ENCODE measurements at regions not wholly inside any gene's neighbourhood (a gene's known extent, or its start where the extent isn't known, plus 50 kb on each side); places are given as distances from the start of the nearest gene placed in this dataset.
"Not testable (repeated sequence)": the region's sequence is repeated elsewhere in the genome, so short reads cannot be mapped to it uniquely, and the experiment has no call there.

DNA sequence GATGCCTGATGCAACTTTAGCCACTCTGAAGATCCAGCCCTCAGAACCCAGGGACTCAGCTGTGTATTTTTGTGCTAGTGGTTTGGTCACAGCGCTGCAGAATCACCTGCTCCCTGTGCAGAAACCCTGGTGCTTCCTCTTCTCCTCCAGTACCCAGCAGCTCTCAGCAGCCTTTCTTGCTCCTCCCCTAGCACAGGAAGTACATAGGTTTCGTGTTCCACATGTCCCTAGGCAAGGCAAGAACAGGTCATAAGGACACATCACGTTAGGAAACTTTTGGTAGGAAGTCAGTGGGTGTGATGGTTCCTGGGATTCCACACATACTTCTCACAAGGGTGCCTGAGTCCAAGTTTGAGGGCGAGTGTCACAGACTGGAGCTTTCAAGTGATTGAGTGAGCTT is 167.9 kb upstream of the PRSS1 start:
- Histone ChIP-seq H2AFZ (ENCODE audit: low read depth, low read length, poor library complexity, severe bottlenecking) (no peak overlapping the region), H3K4me3 (replicated peaks in 1 of 2; ENCODE audit: low read depth in 1 of 2, low read length in 2 of 2) (no peak overlapping the region), H3K9ac (ENCODE audit: low read length) (no peak overlapping the region), H3K36me3 (ENCODE audit: control insufficient read depth in 1 of 2, insufficient read depth in 2 of 2, low read length in 2 of 2) (no peaks in the 10 kb centered on the region), H3K9me2 (ENCODE audit: insufficient read depth) (no peaks in the 10 kb centered on the region), H3K4me1 (ENCODE audit: control insufficient read depth in 1 of 2, insufficient read depth in 2 of 2, low read length in 2 of 2) (peaks cover 0 to 25% of the 10 kb centered on the region in 2 experiments; a peak in 3 of 4 replicates), H3K9me3 (ENCODE audit: control insufficient read depth in 1 of 2, insufficient read depth in 1 of 2, low read depth in 1 of 2, low read length in 2 of 2) (no peaks in the 10 kb centered on the region), H3K4me2 (ENCODE audit: low read length) (peak overlapping the region; percentile 12; the same call in 1 of the 2 replicates), H4K20me1 (ENCODE audit: insufficient read depth) (no peaks in the 10 kb centered on the region), H3K27ac (ENCODE audit: low read depth, low read length) (no peak overlapping the region), H3K27me3 (ENCODE audit: insufficient read depth, low read length) (no peaks in the 10 kb centered on the region), H3K79me2 (ENCODE audit: insufficient read depth, low read length) (no peaks in the 10 kb centered on the region)
- TF ChIP-seq CBX3 (IDR thresholded peaks at IDR 0.05; ENCODE audit: low read depth) (no peak), FOSL1 (IDR thresholded peaks at IDR 0.05; ENCODE audit: low read depth) (no peak), POLR2AphosphoS5 (IDR thresholded peaks at IDR 0.05; ENCODE audit: low read depth, low read length) (no peak), POLR2A (IDR thresholded peaks at IDR 0.05; ENCODE audit: borderline replicate concordance, extremely low read depth, insufficient read depth, insufficient read length) (no peak), YY1 (IDR thresholded peaks at IDR 0.05; ENCODE audit: extremely low read depth, insufficient replicate concordance, low read depth, low read length) (no peak), EZH2phosphoT487 (IDR thresholded peaks at IDR 0.05; ENCODE audit: borderline replicate concordance) (no peak), ZFX (IDR thresholded peaks at IDR 0.05) (no peak), JUND (IDR thresholded peaks at IDR 0.05) (no peak), EGR1 (IDR thresholded peaks at IDR 0.05; ENCODE audit: low read depth) (no peak), TCF7L2 (IDR thresholded peaks at IDR 0.05; ENCODE audit: borderline replicate concordance, extremely low read depth, insufficient read depth, insufficient read length) (no peak)
- TF ChIP-seq, protein P1, sequence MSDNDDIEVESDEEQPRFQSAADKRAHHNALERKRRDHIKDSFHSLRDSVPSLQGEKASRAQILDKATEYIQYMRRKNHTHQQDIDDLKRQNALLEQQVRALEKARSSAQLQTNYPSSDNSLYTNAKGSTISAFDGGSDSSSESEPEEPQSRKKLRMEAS (IDR thresholded peaks at IDR 0.05): no peak
- no TSS peak for BruUV-seq (replicated peaks)
- intact Hi-C loops (cut with micrococcal nuclease): no loop called here
- ATAC-seq: no peak
- ChIA-PET CTCF (interaction anchor here (0.9 to 1.2 kb wide), 2 partner anchors 23 to 65 kb away, joined by 3 to 5 read pairs; no protein-coding TSS in a partner anchor), RAD21 (ENCODE audit: low non-redundant PET in 1 of 2, low total read pairs in 2 of 2, uncharacterized antibody in 2 of 2, unreplicated experiment in 2 of 2) (no interaction called here), POLR2A (no interaction called here)
- no peak for DNase-seq (ENCODE audit: low read depth, low spot score)

- ATAC-seq (no peak), DNase-seq (ENCODE audit: low read depth, low spot score) (no peak)
- Histone ChIP-seq H3K27me3 (ENCODE audit: insufficient read depth, low read length) (no peaks in the 10 kb centered on the region), H3K9ac (ENCODE audit: low read length) (no peak overlapping the region), H3K9me3 (ENCODE audit: control insufficient read depth in 1 of 2, insufficient read depth in 1 of 2, low read depth in 1 of 2, low read length in 2 of 2) (no peaks in the 10 kb centered on the region), H3K36me3 (ENCODE audit: control insufficient read depth in 1 of 2, insufficient read depth in 2 of 2, low read length in 2 of 2) (no peaks in the 10 kb centered on the region), H3K9me2 (ENCODE audit: insufficient read depth) (no peaks in the 10 kb centered on the region), H3K4me1 (ENCODE audit: control insufficient read depth in 1 of 2, insufficient read depth in 2 of 2, low read length in 2 of 2) (peaks cover 0 to 25% of the 10 kb centered on the region in 2 experiments; a peak in 3 of 4 replicates), H3K79me2 (ENCODE audit: insufficient read depth, low read length) (no peaks in the 10 kb centered on the region), H2AFZ (ENCODE audit: low read depth, low read length, poor library complexity, severe bottlenecking) (no peak overlapping the region), H3K27ac (ENCODE audit: low read depth, low read length) (no peak overlapping the region), H3K4me2 (ENCODE audit: low read length) (no peak overlapping the region), H3K4me3 (replicated peaks in 1 of 2; ENCODE audit: low read depth in 1 of 2, low read length in 2 of 2) (no peak overlapping the region), H4K20me1 (ENCODE audit: insufficient read depth) (no peaks in the 10 kb centered on the region)
- ChIA-PET CTCF (interaction anchor here (0.9 kb wide), 1 partner anchor 22 kb away, joined by 4 read pairs; no protein-coding TSS in a partner anchor), POLR2A (no interaction called here), RAD21 (ENCODE audit: low non-redundant PET in 1 of 2, low total read pairs in 2 of 2, uncharacterized antibody in 2 of 2, unreplicated experiment in 2 of 2) (no interaction called here)
- no TSS peak for BruUV-seq (replicated peaks)
- intact Hi-C loops (cut with micrococcal nuclease): no loop called here
- no peak for TF ChIP-seq EGR1 (IDR thresholded peaks at IDR 0.05; ENCODE audit: low read depth)
- TF ChIP-seq SRF (IDR thresholded peaks at IDR 0.05; ENCODE audit: low read depth): no peak
- no peak for TF ChIP-seq POLR2A (IDR thresholded peaks at IDR 0.05; ENCODE audit: borderline replicate concordance, extremely low read depth, insufficient read depth, insufficient read length)
- TF ChIP-seq, protein P2, sequence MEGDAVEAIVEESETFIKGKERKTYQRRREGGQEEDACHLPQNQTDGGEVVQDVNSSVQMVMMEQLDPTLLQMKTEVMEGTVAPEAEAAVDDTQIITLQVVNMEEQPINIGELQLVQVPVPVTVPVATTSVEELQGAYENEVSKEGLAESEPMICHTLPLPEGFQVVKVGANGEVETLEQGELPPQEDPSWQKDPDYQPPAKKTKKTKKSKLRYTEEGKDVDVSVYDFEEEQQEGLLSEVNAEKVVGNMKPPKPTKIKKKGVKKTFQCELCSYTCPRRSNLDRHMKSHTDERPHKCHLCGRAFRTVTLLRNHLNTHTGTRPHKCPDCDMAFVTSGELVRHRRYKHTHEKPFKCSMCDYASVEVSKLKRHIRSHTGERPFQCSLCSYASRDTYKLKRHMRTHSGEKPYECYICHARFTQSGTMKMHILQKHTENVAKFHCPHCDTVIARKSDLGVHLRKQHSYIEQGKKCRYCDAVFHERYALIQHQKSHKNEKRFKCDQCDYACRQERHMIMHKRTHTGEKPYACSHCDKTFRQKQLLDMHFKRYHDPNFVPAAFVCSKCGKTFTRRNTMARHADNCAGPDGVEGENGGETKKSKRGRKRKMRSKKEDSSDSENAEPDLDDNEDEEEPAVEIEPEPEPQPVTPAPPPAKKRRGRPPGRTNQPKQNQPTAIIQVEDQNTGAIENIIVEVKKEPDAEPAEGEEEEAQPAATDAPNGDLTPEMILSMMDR (IDR thresholded peaks at IDR 0.05 in 2 of 3, conservative IDR thresholded peaks at IDR 0.05 in 1 of 3; ENCODE audit: borderline replicate concordance in 1 of 3, insufficient read depth in 1 of 3, low read depth in 2 of 3, low read length in 2 of 3): no peak
These were observed 169.3 kb upstream of the PRSS1 start for GRCh38 chr7:142579946-142580345.

DNA sequence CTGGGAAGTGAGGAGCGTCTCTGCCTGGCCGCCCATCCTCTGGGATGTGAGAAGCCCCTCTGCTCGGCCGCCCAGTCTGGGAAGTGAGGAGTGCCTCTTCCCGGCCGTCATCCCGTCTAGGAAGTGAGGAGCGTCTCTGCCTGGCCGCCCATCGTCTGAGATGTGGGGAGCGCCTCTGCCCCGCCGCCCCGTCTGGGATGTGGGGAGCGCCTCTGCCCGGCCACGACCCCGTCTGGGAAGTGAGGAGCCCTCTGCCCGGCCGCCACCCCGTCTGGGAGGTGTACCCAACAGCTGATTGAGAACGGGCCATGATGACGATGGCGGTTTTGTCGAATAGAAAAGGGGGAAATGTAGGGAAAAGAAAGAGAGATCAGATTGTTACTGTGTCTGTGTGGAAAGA is 173.9 kb upstream of the PRSS1 start:
- BruUV-seq (replicated peaks); intact Hi-C loops (cut with micrococcal nuclease); H3K4me1 ChIP-seq (ENCODE audit: control insufficient read depth in 1 of 2, insufficient read depth in 2 of 2, low read length in 2 of 2); H2AFZ ChIP-seq (ENCODE audit: low read depth, low read length, poor library complexity, severe bottlenecking); RAD21 ChIA-PET (ENCODE audit: low non-redundant PET in 1 of 2, low total read pairs in 2 of 2, uncharacterized antibody in 2 of 2, unreplicated experiment in 2 of 2); H3K27me3 ChIP-seq (ENCODE audit: insufficient read depth, low read length); ATAC-seq; H3K4me3 ChIP-seq (replicated peaks in 1 of 2; ENCODE audit: low read depth in 1 of 2, low read length in 2 of 2); POLR2A ChIA-PET; H3K4me2 ChIP-seq (ENCODE audit: low read length); DNase-seq (ENCODE audit: low read depth, low spot score); H3K9me3 ChIP-seq (ENCODE audit: control insufficient read depth in 1 of 2, insufficient read depth in 1 of 2, low read depth in 1 of 2, low read length in 2 of 2); H3K27ac ChIP-seq (ENCODE audit: low read depth, low read length); CTCF ChIA-PET; H4K20me1 ChIP-seq (ENCODE audit: insufficient read depth); H3K36me3 ChIP-seq (ENCODE audit: control insufficient read depth in 1 of 2, insufficient read depth in 2 of 2, low read length in 2 of 2); H3K9ac ChIP-seq (ENCODE audit: low read length); H3K9me2 ChIP-seq (ENCODE audit: insufficient read depth); H3K79me2 ChIP-seq (ENCODE audit: insufficient read depth, low read length): not testable (repeated sequence)

Measured in HCT116 (cell line).